COLO829 (cell line): ENCODE measurements at regions not wholly inside any gene's neighbourhood (a gene's known extent, or its start where the extent isn't known, plus 50 kb on each side); places are given as distances from the start of the nearest gene placed in this dataset.

Experiments
- DNase-seq: peaks from one replicate; pipeline ENCODE4 v3.0.0; 2012; ENCODE audit warnings: low spot score

- no peak for DNase-seq
These were observed 256.9 kb downstream of the GPATCH2 start for GRCh38 chr1:217373761-217374701.

GRCh38 chr1:217372049-217372970, 258.6 kb downstream of the GPATCH2 start:
- DNase-seq: no peak

GRCh38 chr1:217370757-217371156, 260.1 kb downstream of the GPATCH2 start:
- DNase-seq: no peak

- DNase-seq: no peak
These were observed 260.8 kb downstream of the GPATCH2 start for GRCh38 chr1:217369996-217370551.

GRCh38 chr1:217369271-217369981, 261.5 kb downstream of the GPATCH2 start:
- DNase-seq: no peak

GRCh38 chr1:217364220-217364619, 266.7 kb downstream of the GPATCH2 start:
- no peak for DNase-seq

- DNase-seq: no peak
These were observed 267.6 kb downstream of the GPATCH2 start for GRCh38 chr1:217363319-217363718.

- DNase-seq: no peak
These were observed 270.4 kb downstream of the GPATCH2 start for GRCh38 chr1:217360510-217360909.

GRCh38 chr1:217354895-217355294, 276.0 kb downstream of the GPATCH2 start:
- DNase-seq: no peak

GRCh38 chr1:217348960-217349664, 281.8 kb downstream of the GPATCH2 start:
- DNase-seq: no peak

GRCh38 chr1:217344712-217345111, 286.2 kb downstream of the GPATCH2 start:
- no peak for DNase-seq

GRCh38 chr1:217343907-217344306, 287.0 kb downstream of the GPATCH2 start:
- no peak for DNase-seq

- no peak for DNase-seq
These were observed 288.8 kb downstream of the GPATCH2 start for GRCh38 chr1:217342105-217342504.

- DNase-seq: no peak
These were observed 294.2 kb downstream of the GPATCH2 start for GRCh38 chr1:217336724-217337123.

GRCh38 chr1:217333939-217334338, 297.0 kb downstream of the GPATCH2 start:
- peak; percentile 78 for DNase-seq

GRCh38 chr1:217332431-217333065, 298.3 kb downstream of the GPATCH2 start:
- no peak for DNase-seq

- peak; percentile 24 for DNase-seq
These were observed 299.2 kb downstream of the GPATCH2 start for GRCh38 chr1:217331698-217332097.

GRCh38 chr1:217327901-217328300, 303.0 kb downstream of the GPATCH2 start:
- DNase-seq: no peak

- no peak for DNase-seq
These were observed 308.1 kb downstream of the GPATCH2 start for GRCh38 chr1:217322834-217323233.

- DNase-seq: no peak
These were observed 315.5 kb downstream of the GPATCH2 start for GRCh38 chr1:217315346-217315745.

- no peak for DNase-seq
These were observed 317.8 kb downstream of the GPATCH2 start for GRCh38 chr1:217313096-217313495.
